Upper lobe of left lung (tissue), 4 donors: ENCODE measurements at regions not wholly inside any gene's neighbourhood (a gene's known extent, or its start where the extent isn't known, plus 50 kb on each side); places are given as distances from the start of the nearest gene placed in this dataset.

Experiments used
- POLR2A ChIP-seq, 4 donors: fragments of 450-650 bp; IDR thresholded peaks; one replicate each; pipeline ENCODE4 v1.5.1; 2016 to 2017; ENCODE audit warnings: antibody characterized with exemption in 4 of 4, mild to moderate bottlenecking in 2 of 4
- TF ChIP-seq, protein P1 (sequence below), 6 experiments: fragments of 450-650 bp in 4 of 6; fragments of 200-600 bp in 2 of 6; sonication (generic) in 2 of 6; IDR thresholded peaks; one replicate each; pipeline ENCODE4 v1.5.1; 2016 to 2019; ENCODE audit warnings: antibody characterized with exemption in 6 of 6

- TF ChIP-seq, protein P1, sequence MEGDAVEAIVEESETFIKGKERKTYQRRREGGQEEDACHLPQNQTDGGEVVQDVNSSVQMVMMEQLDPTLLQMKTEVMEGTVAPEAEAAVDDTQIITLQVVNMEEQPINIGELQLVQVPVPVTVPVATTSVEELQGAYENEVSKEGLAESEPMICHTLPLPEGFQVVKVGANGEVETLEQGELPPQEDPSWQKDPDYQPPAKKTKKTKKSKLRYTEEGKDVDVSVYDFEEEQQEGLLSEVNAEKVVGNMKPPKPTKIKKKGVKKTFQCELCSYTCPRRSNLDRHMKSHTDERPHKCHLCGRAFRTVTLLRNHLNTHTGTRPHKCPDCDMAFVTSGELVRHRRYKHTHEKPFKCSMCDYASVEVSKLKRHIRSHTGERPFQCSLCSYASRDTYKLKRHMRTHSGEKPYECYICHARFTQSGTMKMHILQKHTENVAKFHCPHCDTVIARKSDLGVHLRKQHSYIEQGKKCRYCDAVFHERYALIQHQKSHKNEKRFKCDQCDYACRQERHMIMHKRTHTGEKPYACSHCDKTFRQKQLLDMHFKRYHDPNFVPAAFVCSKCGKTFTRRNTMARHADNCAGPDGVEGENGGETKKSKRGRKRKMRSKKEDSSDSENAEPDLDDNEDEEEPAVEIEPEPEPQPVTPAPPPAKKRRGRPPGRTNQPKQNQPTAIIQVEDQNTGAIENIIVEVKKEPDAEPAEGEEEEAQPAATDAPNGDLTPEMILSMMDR (IDR thresholded peaks at IDR 0.05): no peak
- no peak for TF ChIP-seq POLR2A (IDR thresholded peaks at IDR 0.05)
These were observed 300.2 kb downstream of the NEBL start for GRCh38 chr10:20596911-20597310.
